GM21423 (cell line): ENCODE measurements at regions not wholly inside any gene's neighbourhood (a gene's known extent, or its start where the extent isn't known, plus 50 kb on each side); places are given as distances from the start of the nearest gene placed in this dataset.
A peak's percentile ranks its signal among the peaks of the same experiment; 100 is the strongest.

ENCODE experiments used
- ATAC-seq: cut with Tn5 transposase; IDR thresholded peaks from one replicate; pipeline ENCODE4 v1.9.1; 2021; ENCODE audit warnings: mild to moderate bottlenecking, moderate library complexity; ENCODE audit not compliant: unreplicated experiment

GRCh38 chr5:33281431-33281843 lies 159.3 kb upstream of the TARS1 start:
- no peak for ATAC-seq

GRCh38 chr5:33282157-33282556 lies 158.6 kb upstream of the TARS1 start:
- ATAC-seq: no peak

GRCh38 chr5:33282696-33283095 lies 158.1 kb upstream of the TARS1 start:
- ATAC-seq: no peak

GRCh38 chr5:33283243-33283642 lies 157.5 kb upstream of the TARS1 start:
- ATAC-seq: no peak

- no peak for ATAC-seq
These were observed 156.1 kb upstream of the TARS1 start for GRCh38 chr5:33284681-33285080.

GRCh38 chr5:33287242-33287641 lies 153.5 kb upstream of the TARS1 start:
- ATAC-seq: no peak

- ATAC-seq: no peak
These were observed 149.4 kb upstream of the TARS1 start for GRCh38 chr5:33291216-33292000.

GRCh38 chr5:33297760-33298216 lies 143.0 kb upstream of the TARS1 start:
- no peak for ATAC-seq

- ATAC-seq: no peak
These were observed 141.1 kb upstream of the TARS1 start for GRCh38 chr5:33299621-33300208.

- peak; percentile 68 for ATAC-seq
These were observed 140.5 kb upstream of the TARS1 start for GRCh38 chr5:33300209-33300742.

GRCh38 chr5:33303579-33304095 lies 137.1 kb upstream of the TARS1 start:
- no peak for ATAC-seq

GRCh38 chr5:33304601-33305000 lies 136.2 kb upstream of the TARS1 start:
- no peak for ATAC-seq

GRCh38 chr5:33305572-33305971 lies 135.2 kb upstream of the TARS1 start:
- ATAC-seq: no peak

GRCh38 chr5:33306758-33307157 lies 134.0 kb upstream of the TARS1 start:
- ATAC-seq: no peak

GRCh38 chr5:33308586-33308985 lies 132.2 kb upstream of the TARS1 start:
- no peak for ATAC-seq

- ATAC-seq: no peak
These were observed 131.7 kb upstream of the TARS1 start for GRCh38 chr5:33309068-33309467.

GRCh38 chr5:33309536-33310345 lies 131.0 kb upstream of the TARS1 start:
- ATAC-seq: no peak

GRCh38 chr5:33310451-33310850 lies 130.3 kb upstream of the TARS1 start:
- no peak for ATAC-seq

- no peak for ATAC-seq
These were observed 128.9 kb upstream of the TARS1 start for GRCh38 chr5:33311893-33312292.

GRCh38 chr5:33312571-33313549 lies 127.9 kb upstream of the TARS1 start:
- ATAC-seq: no peak
